NCI-H146 treated with DMSO at 0.1 percent for 48 hours (cell line): ENCODE measurements at regions not wholly inside any gene's neighbourhood (a gene's known extent, or its start where the extent isn't known, plus 50 kb on each side); places are given as distances from the start of the nearest gene placed in this dataset.

Source experiments
- DNase-seq: peaks from one replicate; lab custom pipeline; 2025; ENCODE audit not compliant: unreplicated experiment; lab: John Stamatoyannopoulos, UW

- no peak for DNase-seq
Measured at GRCh38 chr2:105652014-105652796, 92.5 kb upstream of the NCK2 start.

- no peak for DNase-seq
Measured at GRCh38 chr2:105649534-105649933, 95.2 kb upstream of the NCK2 start.

- DNase-seq, result no peak
Measured at GRCh38 chr2:105647731-105648130, 97.0 kb upstream of the NCK2 start.

GRCh38 chr2:105646774-105647076 is 98.0 kb upstream of the NCK2 start:
- DNase-seq, result no peak

- DNase-seq, result no peak
Measured at GRCh38 chr2:105645938-105646773, 98.6 kb upstream of the NCK2 start.

GRCh38 chr2:105645031-105645937 is 99.4 kb upstream of the NCK2 start:
- DNase-seq, result no peak

GRCh38 chr2:105644174-105644980 is 100.3 kb upstream of the NCK2 start:
- no peak for DNase-seq

- peak; percentile 11 for DNase-seq
Measured at GRCh38 chr2:105643405-105644173, 101.1 kb upstream of the NCK2 start.

- DNase-seq, result no peak
Measured at GRCh38 chr2:105641389-105641811, 103.3 kb upstream of the NCK2 start.

- no peak for DNase-seq
Measured at GRCh38 chr2:105640246-105640645, 104.5 kb upstream of the NCK2 start.

GRCh38 chr2:105636109-105636740 is 108.5 kb upstream of the NCK2 start:
- no peak for DNase-seq

- DNase-seq, result no peak
Measured at GRCh38 chr2:105635564-105635963, 109.1 kb upstream of the NCK2 start.

GRCh38 chr2:105634198-105634597 is 110.5 kb upstream of the NCK2 start:
- no peak for DNase-seq

- DNase-seq, result no peak
Measured at GRCh38 chr2:105631922-105632321, 112.8 kb upstream of the NCK2 start.

- DNase-seq, result no peak
Measured at GRCh38 chr2:105631011-105631410, 113.7 kb upstream of the NCK2 start.

- no peak for DNase-seq
Measured at GRCh38 chr2:105629634-105630033, 115.1 kb upstream of the NCK2 start.

GRCh38 chr2:105627534-105627933 is 117.2 kb upstream of the NCK2 start:
- DNase-seq, result no peak

- DNase-seq, result no peak
Measured at GRCh38 chr2:105626966-105627340, 117.8 kb upstream of the NCK2 start.

GRCh38 chr2:105626212-105626965 is 118.3 kb upstream of the NCK2 start:
- DNase-seq, result no peak
